ENCODE measurements at regions not wholly inside any gene's neighbourhood (a gene's known extent, or its start where the extent isn't known, plus 50 kb on each side); places are given as distances from the start of the nearest gene placed in this dataset.

- H3K79me1 ChIP-seq (ENCODE audit: insufficient read depth, low read depth, low read length, poor library complexity, severe bottlenecking): no peaks in the 10 kb centered on the region
- no peak overlapping the region for H3K23ac ChIP-seq (ENCODE audit: insufficient read length, low read depth, low read length)
- no peak for TF ChIP-seq CTCF (conservative IDR thresholded peaks at IDR 0.05)
- no peaks in the 10 kb centered on the region for H3K27me3 ChIP-seq (ENCODE audit: insufficient read depth, low read length)
- no CpG with 5 or more reads among the region's 7 CpGs for WGBS (ENCODE audit: extremely low coverage, insufficient read length, low lambda C conversion rate)
- no peak overlapping the region for H4K5ac ChIP-seq (ENCODE audit: insufficient read length, low read depth, low read length)
- no peak overlapping the region for H2BK120ac ChIP-seq (ENCODE audit: low read depth, low read length, poor library complexity, severe bottlenecking)
- peaks cover 0 to 1% (median 0%) of the 10 kb centered on the region in 3 experiments; a peak in 1 of 7 replicates for H3K36me3 Mint-ChIP-seq (ENCODE audit: insufficient read depth in 1 of 3, low read depth in 3 of 3)
- no peak overlapping the region for H4K91ac ChIP-seq (ENCODE audit: insufficient read length, low read depth, low read length)
- no peak overlapping the region for H4K8ac ChIP-seq (replicated peaks; ENCODE audit: insufficient read length, low read depth, low read length)
- no peak overlapping the region for H2BK20ac ChIP-seq (ENCODE audit: low read depth, low read length, poor library complexity, severe bottlenecking)
- no peaks in the 10 kb centered on the region; the same call in 1 of the 2 replicates for H3K27me3 Mint-ChIP-seq (ENCODE audit: low read depth)
- H3K23me2 ChIP-seq (ENCODE audit: insufficient read length, low read depth, low read length, poor library complexity, severe bottlenecking): no peaks in the 10 kb centered on the region
- no peak overlapping the region for H2BK15ac ChIP-seq (ENCODE audit: low read depth, low read length)
- H3K4me1 ChIP-seq (ENCODE audit: insufficient read depth, low read length): no peaks in the 10 kb centered on the region
- H3K4me1 Mint-ChIP-seq: peaks cover 1 to 4% of the 10 kb centered on the region in 2 experiments; a peak in 3 of 4 replicates
- H3K4me3 Mint-ChIP-seq: no peak overlapping the region
- no peaks in the 10 kb centered on the region for H3K9me3 ChIP-seq (ENCODE audit: control insufficient read depth, low read depth, low read length)
- no peak overlapping the region for H2AFZ ChIP-seq (ENCODE audit: low read length)
- no peaks in the 10 kb centered on the region for H3K79me2 ChIP-seq (ENCODE audit: insufficient read depth, low read length)
- no peak overlapping the region for H2AK5ac ChIP-seq (ENCODE audit: insufficient read length, low read length)
- no peak overlapping the region for H3K27ac ChIP-seq (ENCODE audit: insufficient read length, low read depth, low read length)
- no peak overlapping the region for H3K9ac ChIP-seq (ENCODE audit: extremely low read depth, insufficient read length, low read length)
- no peak overlapping the region for H3K27ac Mint-ChIP-seq
- H3K14ac ChIP-seq (ENCODE audit: insufficient read depth, low read length): no peak overlapping the region
- H4K20me1 ChIP-seq (ENCODE audit: control insufficient read depth, insufficient read depth, insufficient read length): no peaks in the 10 kb centered on the region
- no peaks in the 10 kb centered on the region; a peak in 2 of 5 replicates for H3K9me3 Mint-ChIP-seq
- no peak overlapping the region for H3K56ac ChIP-seq (ENCODE audit: insufficient read length, low read depth, low read length)
- no peak overlapping the region for H2BK12ac ChIP-seq (ENCODE audit: insufficient read length, low read depth, low read length)
- no peak overlapping the region for H2BK5ac ChIP-seq (ENCODE audit: insufficient read length, low read length)
- no peak overlapping the region for H3K4me2 ChIP-seq (ENCODE audit: insufficient read depth, insufficient read length, low read length)
- no peak overlapping the region for H3K18ac ChIP-seq (ENCODE audit: insufficient read length, low read depth, low read length)
- no peak overlapping the region for H3T11ph ChIP-seq (ENCODE audit: low read length)
- H3K4ac ChIP-seq (ENCODE audit: low read depth, low read length): no peak overlapping the region
- no peak for DNase-seq
Measured at GRCh38 chr5:31119938-31120641, 73.4 kb upstream of the CDH6 start.

Measured in H9 (cell line).